Inferior parietal cortex (tissue), 1 donor: ENCODE measurements at regions not wholly inside any gene's neighbourhood (a gene's known extent, or its start where the extent isn't known, plus 50 kb on each side); places are given as distances from the start of the nearest gene placed in this dataset.

Experiments
- DNase-seq: peaks from one replicate; pipeline ENCODE4 v3.0.0-alpha.2; 2016; ENCODE audit errors: extremely low spot score

- DNase-seq, result no peak
These were observed 78.4 kb upstream of the WNT4 start for GRCh38 chr1:22221233-22221780.

- no peak for DNase-seq
These were observed 79.8 kb upstream of the WNT4 start for GRCh38 chr1:22222723-22223122.

- no peak for DNase-seq
These were observed 80.3 kb upstream of the WNT4 start for GRCh38 chr1:22223176-22223575.

- no peak for DNase-seq
These were observed 81.2 kb upstream of the WNT4 start for GRCh38 chr1:22224091-22224490.

- no peak for DNase-seq
These were observed 81.7 kb upstream of the WNT4 start for GRCh38 chr1:22224631-22225030.

GRCh38 chr1:22225858-22226589 is 83.1 kb upstream of the WNT4 start:
- no peak for DNase-seq

GRCh38 chr1:22228074-22228473 is 85.2 kb upstream of the WNT4 start:
- DNase-seq, result no peak

- no peak for DNase-seq
These were observed 85.6 kb upstream of the WNT4 start for GRCh38 chr1:22228505-22228911.

GRCh38 chr1:22229379-22229778 is 86.5 kb upstream of the WNT4 start:
- no peak for DNase-seq

GRCh38 chr1:22231068-22231593 is 88.2 kb upstream of the WNT4 start:
- no peak for DNase-seq

- DNase-seq, result no peak
These were observed 89.2 kb upstream of the WNT4 start for GRCh38 chr1:22231995-22232690.

- no peak for DNase-seq
These were observed 90.3 kb upstream of the WNT4 start for GRCh38 chr1:22233222-22233621.

GRCh38 chr1:22234476-22235030 is 91.7 kb upstream of the WNT4 start:
- no peak for DNase-seq

- DNase-seq, result no peak
These were observed 93.3 kb upstream of the WNT4 start for GRCh38 chr1:22236166-22236565.

- DNase-seq, result no peak
These were observed 94.0 kb upstream of the WNT4 start for GRCh38 chr1:22236900-22237299.

GRCh38 chr1:22237433-22238093 is 94.7 kb upstream of the WNT4 start:
- DNase-seq, result no peak

GRCh38 chr1:22238356-22239224 is 95.7 kb upstream of the WNT4 start:
- DNase-seq, result no peak

GRCh38 chr1:22239378-22239777 is 96.5 kb upstream of the WNT4 start:
- no peak for DNase-seq

- no peak for DNase-seq
These were observed 98.4 kb upstream of the WNT4 start for GRCh38 chr1:22241250-22241649.

- no peak for DNase-seq
These were observed 98.9 kb upstream of the WNT4 start for GRCh38 chr1:22241811-22242210.

- DNase-seq, result no peak
These were observed 102.3 kb upstream of the WNT4 start for GRCh38 chr1:22245100-22245650.
